ENCODE measurements at regions not wholly inside any gene's neighbourhood (a gene's known extent, or its start where the extent isn't known, plus 50 kb on each side); places are given as distances from the start of the nearest gene placed in this dataset.
"Not testable (repeated sequence)": the region's sequence is repeated elsewhere in the genome, so short reads cannot be mapped to it uniquely, and the experiment has no call there.

DNA sequence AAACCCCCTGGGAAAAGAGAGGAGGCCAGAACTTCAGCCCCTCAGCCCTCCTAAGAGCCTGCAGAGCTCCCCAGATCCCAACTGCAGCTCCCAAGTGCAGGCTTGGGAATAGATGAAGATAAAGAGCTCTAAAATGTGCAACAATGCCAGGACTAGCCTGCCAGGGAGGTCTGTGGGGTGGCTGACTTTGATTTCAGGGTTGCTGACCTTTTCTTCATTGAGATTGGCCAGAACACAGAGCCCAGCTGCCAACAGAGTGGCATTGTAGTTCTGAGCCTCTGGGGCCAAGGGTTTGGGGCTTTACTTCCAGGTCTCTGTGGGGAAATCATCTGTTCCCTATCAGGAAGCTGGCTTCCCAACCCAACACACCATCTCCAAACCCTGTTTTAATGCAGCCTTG lies 120.6 kb downstream of the COPRS start:
- TF ChIP-seq, protein P1, sequence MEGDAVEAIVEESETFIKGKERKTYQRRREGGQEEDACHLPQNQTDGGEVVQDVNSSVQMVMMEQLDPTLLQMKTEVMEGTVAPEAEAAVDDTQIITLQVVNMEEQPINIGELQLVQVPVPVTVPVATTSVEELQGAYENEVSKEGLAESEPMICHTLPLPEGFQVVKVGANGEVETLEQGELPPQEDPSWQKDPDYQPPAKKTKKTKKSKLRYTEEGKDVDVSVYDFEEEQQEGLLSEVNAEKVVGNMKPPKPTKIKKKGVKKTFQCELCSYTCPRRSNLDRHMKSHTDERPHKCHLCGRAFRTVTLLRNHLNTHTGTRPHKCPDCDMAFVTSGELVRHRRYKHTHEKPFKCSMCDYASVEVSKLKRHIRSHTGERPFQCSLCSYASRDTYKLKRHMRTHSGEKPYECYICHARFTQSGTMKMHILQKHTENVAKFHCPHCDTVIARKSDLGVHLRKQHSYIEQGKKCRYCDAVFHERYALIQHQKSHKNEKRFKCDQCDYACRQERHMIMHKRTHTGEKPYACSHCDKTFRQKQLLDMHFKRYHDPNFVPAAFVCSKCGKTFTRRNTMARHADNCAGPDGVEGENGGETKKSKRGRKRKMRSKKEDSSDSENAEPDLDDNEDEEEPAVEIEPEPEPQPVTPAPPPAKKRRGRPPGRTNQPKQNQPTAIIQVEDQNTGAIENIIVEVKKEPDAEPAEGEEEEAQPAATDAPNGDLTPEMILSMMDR (conservative IDR thresholded peaks at IDR 0.05; ENCODE audit: low read depth, low read length), result no peak
- no peak for DNase-seq (ENCODE audit: low read depth)
- no peak overlapping the region for H3K4me3 ChIP-seq (ENCODE audit: low read depth, low read length)

DNA sequence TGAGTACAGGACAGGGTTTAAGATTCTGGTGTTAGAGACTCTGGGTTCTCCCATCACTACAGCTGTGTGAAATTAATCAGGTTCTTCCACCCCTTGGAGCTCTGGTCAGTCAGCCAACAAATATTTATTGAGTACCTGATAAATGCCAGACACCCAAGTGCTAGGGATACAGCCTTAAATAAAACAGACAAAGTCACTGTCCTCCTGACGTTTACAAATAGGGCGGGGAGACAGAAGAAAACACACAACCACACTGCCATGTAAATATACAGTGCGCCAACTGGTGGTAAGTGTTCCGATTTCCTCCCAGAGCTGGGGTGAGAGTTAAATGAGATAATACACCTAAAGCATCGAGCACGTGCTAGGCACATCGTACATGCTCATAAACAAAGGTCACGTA lies 121.0 kb downstream of the COPRS start:
- TF ChIP-seq, protein P1 (conservative IDR thresholded peaks at IDR 0.05; ENCODE audit: low read depth, low read length), result no peak
- no peak overlapping the region for H3K4me3 ChIP-seq (ENCODE audit: low read depth, low read length)
- DNase-seq (ENCODE audit: low read depth), result no peak

DNA sequence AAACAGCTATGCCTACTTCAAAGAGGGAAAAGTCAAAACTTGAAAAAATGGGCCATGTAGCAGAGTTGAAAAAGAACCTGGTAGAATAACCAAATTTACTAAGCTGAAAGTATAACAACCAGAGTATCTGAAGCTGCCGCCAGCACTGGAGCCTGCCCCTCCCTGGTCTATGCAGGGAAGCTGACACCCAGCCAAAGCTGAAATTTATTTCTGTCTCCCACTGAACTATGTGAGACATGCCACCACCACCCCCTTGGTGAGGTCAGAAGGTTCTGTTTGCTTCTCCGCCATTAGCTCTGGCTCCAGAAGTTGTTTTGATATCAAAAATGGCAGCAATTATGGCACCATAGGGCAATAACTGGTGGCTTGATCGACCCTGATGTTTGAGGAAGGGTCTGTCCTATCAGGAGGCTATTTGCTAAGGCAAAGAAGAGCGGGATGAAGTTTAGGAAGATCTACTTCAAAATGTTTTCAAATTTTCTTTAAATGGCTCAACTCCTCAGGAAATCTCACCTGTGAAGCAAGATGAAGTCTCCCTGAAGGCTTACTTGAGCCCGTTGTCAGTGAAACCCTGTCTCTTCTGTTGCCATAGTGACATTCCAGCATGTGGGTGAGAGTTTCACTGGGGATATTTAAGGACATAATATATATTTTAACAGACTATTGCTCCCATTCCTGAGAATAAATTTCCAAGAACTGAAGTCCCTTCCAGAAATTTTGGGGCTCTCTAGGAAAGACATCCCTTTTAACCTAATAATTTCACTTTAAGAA lies 122.0 kb downstream of the COPRS start:
- no peak overlapping the region for H3K4me3 ChIP-seq (ENCODE audit: low read depth, low read length)
- DNase-seq (ENCODE audit: low read depth), result no peak
- TF ChIP-seq, protein P1 (conservative IDR thresholded peaks at IDR 0.05; ENCODE audit: low read depth, low read length), result no peak

DNA sequence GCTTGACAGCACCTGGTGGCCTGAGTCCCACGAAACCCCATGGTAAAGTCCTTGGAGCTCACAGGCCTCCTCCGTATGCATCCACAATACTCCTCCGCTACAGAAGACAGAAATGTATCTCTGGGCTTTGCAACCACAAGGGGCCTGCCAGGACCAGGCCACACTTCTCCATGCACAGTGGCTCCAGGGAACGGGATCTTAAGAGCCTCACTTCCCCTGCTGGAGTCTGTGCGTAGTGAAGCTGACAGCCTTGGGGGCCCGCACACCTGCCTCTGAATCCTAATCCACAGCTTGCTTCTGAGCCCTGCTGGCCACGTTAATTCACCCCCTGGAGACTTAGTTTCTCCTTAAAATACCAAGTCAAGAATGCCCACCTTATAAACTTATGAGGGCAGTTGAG lies 125.7 kb downstream of the COPRS start:
- TF ChIP-seq, protein P1 (conservative IDR thresholded peaks at IDR 0.05; ENCODE audit: low read depth, low read length), result no peak
- no peak overlapping the region for H3K4me3 ChIP-seq (ENCODE audit: low read depth, low read length)
- no peak for DNase-seq (ENCODE audit: low read depth)

DNA sequence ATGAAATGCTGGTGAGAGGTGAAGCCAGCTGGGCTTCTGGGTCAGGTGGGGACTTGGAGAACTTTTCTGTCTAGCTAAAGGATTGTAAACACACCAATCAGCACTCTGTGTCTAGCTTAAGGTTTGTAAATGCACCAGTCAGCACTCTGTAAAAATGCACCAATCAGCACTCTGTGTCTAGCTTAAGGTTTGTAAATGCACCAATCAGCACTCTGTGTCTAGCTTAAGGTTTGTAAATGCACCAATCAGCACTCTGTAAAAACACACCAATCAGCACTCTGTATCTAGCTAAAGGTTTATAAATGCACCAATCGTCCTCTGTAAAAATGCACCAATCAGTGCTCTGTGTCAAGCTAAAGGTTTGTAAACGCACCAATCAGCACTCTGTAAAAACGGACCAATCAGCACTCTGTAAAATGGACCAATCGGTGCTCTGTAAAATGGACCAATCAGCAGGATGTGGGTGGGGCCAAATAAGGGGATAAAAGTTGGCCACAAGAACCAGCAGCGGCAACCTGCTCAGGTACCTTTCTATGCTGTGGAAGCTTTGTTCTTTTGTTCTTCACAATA lies 127.4 kb downstream of the COPRS start:
- not testable (repeated sequence) for DNase-seq (ENCODE audit: low read depth); H3K4me3 ChIP-seq (ENCODE audit: low read depth, low read length)

DNA sequence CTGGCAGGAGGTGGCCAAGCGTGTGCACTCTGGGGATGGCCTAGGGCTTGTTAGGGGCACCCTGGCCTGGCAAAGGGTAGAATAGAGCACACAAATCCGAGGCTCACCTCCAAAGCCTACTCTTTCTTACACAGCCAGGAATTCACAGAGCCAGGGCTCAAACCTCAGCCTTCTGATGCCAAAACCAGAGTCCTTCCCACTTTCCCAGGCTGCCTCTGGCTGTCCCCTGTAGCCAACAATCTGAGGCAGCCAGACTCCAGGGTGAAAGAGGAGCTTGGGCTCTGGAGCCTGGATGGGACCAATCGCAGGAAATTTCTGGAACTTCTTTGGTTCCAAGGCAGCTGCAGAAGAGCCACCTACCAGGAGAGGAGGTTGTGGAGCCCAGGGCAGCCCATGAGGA lies 127.9 kb downstream of the COPRS start:
- H3K4me3 ChIP-seq (ENCODE audit: low read depth, low read length), result no peak overlapping the region
- DNase-seq (ENCODE audit: low read depth), result no peak
- TF ChIP-seq, protein P1 (conservative IDR thresholded peaks at IDR 0.05; ENCODE audit: low read depth, low read length), result no peak

DNA sequence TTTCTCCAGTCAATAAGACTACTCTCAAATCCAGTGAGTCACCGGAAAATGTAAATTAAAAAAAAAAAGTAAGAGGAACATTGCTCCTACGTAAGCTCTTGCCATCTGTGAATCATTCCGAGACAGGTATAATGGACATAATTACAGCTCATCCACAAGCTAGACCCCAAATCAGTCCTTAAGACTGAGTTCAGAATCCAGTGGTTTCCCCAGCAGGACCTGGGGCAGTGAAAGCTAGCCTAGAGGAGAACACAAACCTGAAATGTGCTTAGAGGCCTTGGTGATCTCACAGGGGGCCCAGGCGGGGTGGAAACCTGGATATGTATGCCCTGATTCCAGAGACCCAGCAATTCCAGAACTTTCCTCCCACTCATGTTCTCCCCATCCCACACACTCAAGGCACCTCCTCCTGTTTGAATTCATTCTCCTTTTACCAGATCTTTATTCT lies 132.0 kb downstream of the COPRS start:
- TF ChIP-seq, protein P1 (conservative IDR thresholded peaks at IDR 0.05; ENCODE audit: low read depth, low read length), result no peak
- no peak for DNase-seq (ENCODE audit: low read depth)
- no peak overlapping the region for H3K4me3 ChIP-seq (ENCODE audit: low read depth, low read length)

Measured in epithelial cell of proximal tubule (primary cell).